Mesodermal cell (in vitro differentiated cells): ENCODE measurements at regions not wholly inside any gene's neighbourhood (a gene's known extent, or its start where the extent isn't known, plus 50 kb on each side); places are given as distances from the start of the nearest gene placed in this dataset.

ENCODE experiments used
- H3K27ac ChIP-seq: 2 replicates; pipeline ENCODE4 v1.7.0; 2013; ENCODE audit warnings: mild to moderate bottlenecking, low read depth, low read length, moderate library complexity; ENCODE audit not compliant: severe bottlenecking
- H3K36me3 ChIP-seq: 2 replicates; pipeline ENCODE4 v1.7.1; 2013; ENCODE audit warnings: mild to moderate bottlenecking, low read length, moderate library complexity; ENCODE audit not compliant: control insufficient read depth, insufficient read depth
- H3K4me1 ChIP-seq: one replicate; pipeline ENCODE4 v1.7.1; 2013; ENCODE audit warnings: mild to moderate bottlenecking, low read length; ENCODE audit not compliant: insufficient read depth, control insufficient read depth, poor library complexity, severe bottlenecking
- H3K4me3 ChIP-seq: 2 replicates; pipeline ENCODE4 v1.7.0; 2013; ENCODE audit warnings: low read length, control low read depth, mild to moderate bottlenecking; ENCODE audit not compliant: insufficient read depth, poor library complexity, severe bottlenecking; ENCODE audit errors: extremely low read depth
- H3K9me3 ChIP-seq: 2 replicates; pipeline ENCODE4 v1.7.1; 2013; ENCODE audit warnings: mild to moderate bottlenecking, low read length, moderate library complexity; ENCODE audit not compliant: control insufficient read depth
- WGBS, 2 experiments: methylation state at CpG; one replicate each; pipeline ENCODE4 v1.1.5; 2013; ENCODE audit warnings: missing lambda C conversion rate in 2 of 2; ENCODE audit not compliant: insufficient coverage in 2 of 2; 5-methylcytosine and 5-hydroxymethylcytosine counted together

DNA sequence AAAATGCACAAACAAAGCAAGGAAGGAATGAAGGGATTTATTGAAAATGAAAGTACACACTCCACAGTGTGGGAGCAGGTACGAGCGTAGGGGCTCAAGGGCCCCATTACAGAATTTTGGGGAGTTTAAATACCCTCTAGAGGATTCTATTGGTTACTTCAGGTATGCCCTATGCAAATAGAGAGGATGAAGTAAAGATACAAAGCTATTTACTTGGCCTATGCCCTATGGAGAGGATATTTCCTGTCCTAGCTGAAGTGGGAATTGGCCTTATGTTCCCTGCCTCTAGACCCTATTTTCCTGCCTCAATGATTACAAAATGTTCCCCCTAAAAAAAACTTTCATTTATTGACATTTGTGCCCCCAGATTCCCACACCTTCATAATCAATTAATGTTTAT, 59.7 kb upstream of the ASIP start:
- Histone ChIP-seq H3K27ac (no peak overlapping the region), H3K4me1 (no peaks in the 10 kb centered on the region), H3K9me3 (no peaks in the 10 kb centered on the region), H3K36me3 (no peaks in the 10 kb centered on the region), H3K4me3 (no peak overlapping the region)
- 92 to 100% methylated on average over 1 to 2 of the region's 2 CpGs for WGBS, 2 experiments

DNA sequence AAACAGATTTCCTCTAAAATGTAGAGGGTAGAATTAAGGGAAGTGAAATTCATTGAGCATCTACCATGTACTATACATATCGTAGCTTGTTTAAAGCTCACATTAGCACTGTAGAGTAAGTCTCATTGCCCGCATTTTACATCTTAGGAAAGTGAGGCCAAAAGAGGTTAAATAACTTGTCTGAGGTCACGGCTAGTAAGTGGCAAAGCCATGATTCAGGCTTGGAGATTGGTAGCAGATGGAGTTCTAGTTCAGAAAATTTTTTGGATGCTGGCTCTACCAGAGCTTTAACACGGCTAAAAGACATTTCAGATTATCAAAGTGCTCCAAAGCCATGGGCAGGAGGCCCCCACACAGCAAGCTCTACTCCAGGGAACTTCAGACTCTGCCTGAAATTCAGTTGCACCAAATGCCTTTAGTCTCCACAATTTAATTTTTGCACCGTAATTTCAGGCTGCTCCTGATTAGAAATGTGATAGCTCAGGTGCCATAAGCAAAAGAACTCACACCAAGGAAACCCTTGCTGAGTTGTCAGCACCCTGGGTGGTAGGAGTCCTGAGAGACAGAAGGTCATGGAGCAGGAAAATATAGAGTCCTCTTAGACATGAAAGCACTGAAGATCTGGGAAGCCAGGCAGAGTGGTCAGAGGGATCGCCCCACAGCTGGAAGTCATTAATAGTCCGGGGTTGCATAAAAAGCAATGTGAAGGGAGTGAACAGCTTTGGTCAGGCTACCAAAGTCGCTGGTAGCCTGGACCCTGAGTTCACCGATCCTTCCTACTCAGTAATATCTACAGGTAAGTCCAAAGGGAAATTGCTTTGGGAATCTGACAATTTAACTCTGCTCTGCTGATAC, 55.2 kb upstream of the ASIP start:
- 94 to 98% methylated on average over 6 of the region's 9 CpGs for WGBS, 2 experiments
- Histone ChIP-seq H3K27ac (no peak overlapping the region), H3K4me1 (peaks cover 5% of the 10 kb centered on the region), H3K4me3 (no peak overlapping the region), H3K36me3 (no peaks in the 10 kb centered on the region), H3K9me3 (no peaks in the 10 kb centered on the region)

DNA sequence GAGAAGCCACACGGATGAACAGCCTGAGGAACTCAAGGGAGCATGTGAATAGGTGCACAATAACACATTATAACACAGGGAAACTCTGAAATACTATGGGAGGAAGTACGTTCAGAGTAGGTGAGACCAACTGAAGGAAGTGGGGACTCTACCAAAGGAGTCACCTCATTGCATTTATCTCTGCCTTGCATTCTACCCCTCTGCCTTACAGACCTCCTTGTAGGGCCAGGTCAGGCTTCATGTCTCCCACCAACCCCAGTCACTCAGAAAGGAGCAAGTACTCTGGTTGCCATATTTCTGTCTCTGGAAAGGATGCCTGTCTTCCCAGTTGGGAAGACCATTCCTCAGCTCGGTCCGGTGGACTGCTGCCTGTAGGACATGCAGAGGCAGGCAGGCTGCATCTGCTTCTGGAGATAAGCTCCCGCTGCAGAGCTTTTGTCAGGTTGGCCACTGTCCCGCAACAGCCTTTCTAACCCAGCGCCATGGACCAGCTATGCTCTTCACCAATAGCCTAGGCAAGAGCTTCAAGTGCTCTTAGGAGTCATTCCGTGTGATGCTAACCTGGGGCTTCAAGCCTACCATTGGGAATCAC, 51.6 kb upstream of the ASIP start:
- 89 to 93% methylated on average over 6 to 7 of the region's 8 CpGs for WGBS, 2 experiments
- Histone ChIP-seq H3K4me3 (no peak overlapping the region), H3K9me3 (no peaks in the 10 kb centered on the region), H3K36me3 (no peaks in the 10 kb centered on the region), H3K27ac (no peak overlapping the region), H3K4me1 (peaks cover 6% of the 10 kb centered on the region)

DNA sequence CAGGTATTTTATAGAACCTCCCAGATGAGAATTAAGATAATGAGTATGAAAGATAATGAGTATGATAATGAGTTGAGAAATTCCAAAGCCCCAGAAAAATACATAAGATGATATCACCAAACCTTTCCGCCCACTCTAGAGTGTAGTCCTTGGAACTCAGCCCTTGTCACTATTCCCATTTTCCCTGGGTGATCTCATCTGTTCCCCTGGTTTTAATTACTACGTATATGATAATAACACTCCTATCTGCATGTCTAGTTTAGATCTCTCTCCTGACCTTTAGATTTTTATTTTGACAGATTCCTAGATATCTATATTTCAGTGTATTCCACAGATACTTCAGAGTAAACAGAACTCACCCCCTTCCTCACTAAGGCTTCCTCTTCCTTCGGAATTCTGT, 51.0 kb upstream of the ASIP start:
- Histone ChIP-seq H3K4me1 (peaks cover 6% of the 10 kb centered on the region), H3K4me3 (no peak overlapping the region), H3K36me3 (no peaks in the 10 kb centered on the region), H3K27ac (no peak overlapping the region), H3K9me3 (no peaks in the 10 kb centered on the region)
- WGBS, 2 experiments: 60 to 65% methylated on average over 2 of the region's 3 CpGs

DNA sequence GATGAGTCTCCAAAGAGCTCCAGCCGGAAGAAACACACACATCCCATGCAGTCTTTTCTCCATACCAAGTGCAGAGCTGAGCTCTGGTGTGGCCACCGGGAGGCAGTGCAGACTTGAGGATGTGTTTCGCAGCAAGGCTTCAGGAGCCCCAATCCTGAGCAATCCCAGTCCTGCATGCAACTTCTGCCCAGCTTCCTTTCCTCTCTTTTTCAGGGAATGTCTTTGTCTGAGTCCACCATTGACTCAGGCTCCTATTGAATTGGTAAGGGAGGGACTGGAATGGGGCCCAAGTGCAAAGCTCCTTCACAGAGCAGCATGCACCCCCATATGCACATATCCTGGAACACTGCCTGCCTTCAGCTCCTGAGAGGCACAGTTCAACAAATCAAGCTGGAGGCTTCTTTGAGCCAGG, 50.5 kb upstream of the ASIP start:
- WGBS, 2 experiments: 19 to 26% methylated on average over 3 of the region's 3 CpGs
- H3K4me1 ChIP-seq: peaks cover 6% of the 10 kb centered on the region
- no peaks in the 10 kb centered on the region for H3K9me3 ChIP-seq
- peak overlapping the region; percentile 17 for H3K27ac ChIP-seq
- H3K36me3 ChIP-seq: no peaks in the 10 kb centered on the region
- H3K4me3 ChIP-seq: no peak overlapping the region
